Keratinocyte (primary cell): ENCODE measurements at regions not wholly inside any gene's neighbourhood (a gene's known extent, or its start where the extent isn't known, plus 50 kb on each side); places are given as distances from the start of the nearest gene placed in this dataset.

ENCODE experiments used
- DNase-seq: peaks from one replicate; pipeline ENCODE4 v3.0.0-alpha.2; 2011; ENCODE audit warnings: low read depth, missing footprints, low spot score
- FAIRE-seq: peaks from 2 replicates; lab custom pipeline; 2011; peaks lifted over from hg19 to GRCh38; lab: Jason Lieb, UNC
- H2AFZ ChIP-seq: 2 replicates; pipeline ENCODE4 v1.6.0; 2012; ENCODE audit warnings: low read length, control low read depth, inconsistent platforms; ENCODE audit not compliant: control insufficient read depth
- H3K27ac ChIP-seq: 2 replicates; pipeline ENCODE4 v1.5.1; 2011; ENCODE audit warnings: low read length; ENCODE audit not compliant: control insufficient read depth, insufficient read depth
- H3K27me3 ChIP-seq: 3 replicates; pipeline ENCODE4 v1.6.0; 2011; ENCODE audit warnings: low read length; ENCODE audit not compliant: control insufficient read depth, insufficient read depth; ENCODE audit errors: extremely low read depth
- H3K36me3 ChIP-seq, 2 experiments: 2 replicates in 1 of 2; 3 replicates in 1 of 2; pipeline ENCODE4 v1.5.1; 2011; ENCODE audit warnings: low read length in 2 of 2, mild to moderate bottlenecking in 1 of 2; ENCODE audit not compliant: control insufficient read depth in 2 of 2, insufficient read depth in 2 of 2; ENCODE audit errors: extremely low read depth in 1 of 2
- H3K4me1 ChIP-seq: 3 replicates; pipeline ENCODE4 v1.5.1; 2011; ENCODE audit warnings: low read length; ENCODE audit not compliant: control insufficient read depth, insufficient read depth; ENCODE audit errors: extremely low read depth
- H3K4me2 ChIP-seq: 3 replicates; pipeline ENCODE4 v1.6.0; 2011; ENCODE audit warnings: low read depth, low read length; ENCODE audit not compliant: control insufficient read depth, insufficient read depth; ENCODE audit errors: extremely low read depth
- H3K4me3 ChIP-seq, 3 experiments: fragments of 200-600 bp in 1 of 3; sonication (generic) in 1 of 3; 2 replicates in 2 of 3; 3 replicates in 1 of 3; pipeline ENCODE4 v1.5.1; 2011 to 2016; ENCODE audit warnings: low read length in 3 of 3, mild to moderate bottlenecking in 3 of 3, control low read depth in 2 of 3, inconsistent platforms in 1 of 3, low read depth in 1 of 3, mixed read lengths in 1 of 3, mixed run types in 1 of 3, moderate library complexity in 1 of 3; ENCODE audit not compliant: control insufficient read depth in 2 of 3, insufficient read depth in 2 of 3; ENCODE audit errors: extremely low read depth in 1 of 3
- H3K79me2 ChIP-seq: 2 replicates; pipeline ENCODE4 v1.6.0; 2012; ENCODE audit warnings: low read length; ENCODE audit not compliant: control insufficient read depth, insufficient read depth
- H3K9ac ChIP-seq: 3 replicates; pipeline ENCODE4 v1.6.0; 2011; ENCODE audit warnings: low read length; ENCODE audit not compliant: control insufficient read depth, insufficient read depth; ENCODE audit errors: extremely low read depth
- H3K9me1 ChIP-seq: 3 replicates; pipeline ENCODE4 v1.6.0; 2011; ENCODE audit warnings: low read length; ENCODE audit not compliant: control insufficient read depth, insufficient read depth; ENCODE audit errors: extremely low read depth
- H3K9me3 ChIP-seq: 2 replicates; pipeline ENCODE4 v1.5.1; 2012; ENCODE audit warnings: low read depth, low read length; ENCODE audit not compliant: control insufficient read depth
- H4K20me1 ChIP-seq: 3 replicates; pipeline ENCODE4 v1.6.0; 2011; ENCODE audit warnings: low read length; ENCODE audit not compliant: control insufficient read depth, insufficient read depth; ENCODE audit errors: extremely low read depth
- EZH2 ChIP-seq: IDR thresholded peaks from one replicate; pipeline ENCODE4 v1.6.1; 2012; ENCODE audit warnings: inconsistent platforms, mild to moderate bottlenecking, low read length, moderate library complexity
- dilution Hi-C: fragments of 300-500 bp; cut with MboI; formaldehyde crosslinking; loops from one replicate; pipeline ENCODE4 v1.7.0; 2020; ENCODE audit warnings: low sequenced_read_pairs; ENCODE audit not compliant: extremely low pct_ligation_motif_present
- TF ChIP-seq, protein P1 (sequence below), 3 experiments: IDR thresholded peaks in 1 of 3; conservative IDR thresholded peaks in 1 of 3; optimal IDR thresholded peaks in 1 of 3; 2 replicates in 2 of 3; 3 replicates in 1 of 3; pipeline versions ENCODE3 to v1.5.1; 2011; ENCODE audit warnings: low read length in 3 of 3, mild to moderate bottlenecking in 3 of 3, moderate library complexity in 2 of 3, control low read depth in 1 of 3, inconsistent platforms in 1 of 3; ENCODE audit not compliant: insufficient read depth in 2 of 3; ENCODE audit errors: extremely low read depth in 1 of 3

DNA sequence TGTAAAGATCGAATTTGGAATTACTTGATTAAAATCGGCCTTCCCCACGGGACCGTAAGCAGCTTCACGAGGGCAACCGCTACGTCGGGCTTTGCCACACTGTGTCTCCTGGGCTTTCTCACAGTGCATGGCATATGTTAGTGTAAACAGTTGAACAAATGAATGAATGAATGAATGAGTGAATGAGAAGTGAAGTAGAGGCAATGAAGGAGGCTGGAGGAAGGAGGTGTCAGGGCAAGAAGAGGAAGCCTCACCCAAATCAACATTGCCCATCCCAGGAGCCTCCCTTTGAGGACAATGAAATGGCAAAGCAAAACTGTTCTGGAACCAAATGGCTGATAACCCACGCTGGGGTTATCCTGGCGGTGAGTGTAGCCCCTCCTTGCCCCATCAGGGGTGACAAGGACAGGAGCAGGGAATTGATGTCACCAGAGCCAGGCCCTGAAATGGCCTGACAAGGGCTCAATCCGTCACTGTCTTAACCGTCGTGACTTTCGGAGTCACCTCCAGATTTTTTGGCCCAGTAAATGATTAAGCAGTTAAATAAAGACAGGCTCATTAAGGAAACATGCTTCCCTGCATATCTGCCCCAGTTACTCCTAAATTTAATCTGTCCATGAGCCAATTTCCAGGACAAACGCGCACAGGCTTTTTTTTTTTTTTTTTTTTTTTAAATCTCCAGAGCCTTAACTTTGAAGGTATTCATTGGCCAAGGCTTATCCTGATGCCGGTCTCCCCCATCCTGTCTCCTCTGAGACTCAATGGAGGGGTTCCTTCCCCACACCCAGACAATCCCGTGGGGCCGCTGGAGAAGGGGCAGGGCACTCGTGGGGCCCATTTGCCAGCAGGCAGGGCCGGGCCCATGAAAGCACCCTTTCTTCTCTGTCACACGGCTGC is 88.4 kb upstream of the BOD1 start:
- no peak overlapping the region for H2AFZ ChIP-seq
- no peak overlapping the region for H3K4me2 ChIP-seq
- no peak overlapping the region for H3K9ac ChIP-seq
- H3K4me3 ChIP-seq: no peak overlapping the region
- TF ChIP-seq, protein P1, sequence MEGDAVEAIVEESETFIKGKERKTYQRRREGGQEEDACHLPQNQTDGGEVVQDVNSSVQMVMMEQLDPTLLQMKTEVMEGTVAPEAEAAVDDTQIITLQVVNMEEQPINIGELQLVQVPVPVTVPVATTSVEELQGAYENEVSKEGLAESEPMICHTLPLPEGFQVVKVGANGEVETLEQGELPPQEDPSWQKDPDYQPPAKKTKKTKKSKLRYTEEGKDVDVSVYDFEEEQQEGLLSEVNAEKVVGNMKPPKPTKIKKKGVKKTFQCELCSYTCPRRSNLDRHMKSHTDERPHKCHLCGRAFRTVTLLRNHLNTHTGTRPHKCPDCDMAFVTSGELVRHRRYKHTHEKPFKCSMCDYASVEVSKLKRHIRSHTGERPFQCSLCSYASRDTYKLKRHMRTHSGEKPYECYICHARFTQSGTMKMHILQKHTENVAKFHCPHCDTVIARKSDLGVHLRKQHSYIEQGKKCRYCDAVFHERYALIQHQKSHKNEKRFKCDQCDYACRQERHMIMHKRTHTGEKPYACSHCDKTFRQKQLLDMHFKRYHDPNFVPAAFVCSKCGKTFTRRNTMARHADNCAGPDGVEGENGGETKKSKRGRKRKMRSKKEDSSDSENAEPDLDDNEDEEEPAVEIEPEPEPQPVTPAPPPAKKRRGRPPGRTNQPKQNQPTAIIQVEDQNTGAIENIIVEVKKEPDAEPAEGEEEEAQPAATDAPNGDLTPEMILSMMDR (optimal IDR thresholded peaks at IDR 0.05 in 1 of 3, IDR thresholded peaks at IDR 0.05 in 1 of 3, conservative IDR thresholded peaks at IDR 0.05 in 1 of 3; ENCODE audit: extremely low read depth in 1 of 3, insufficient read depth in 2 of 3, low read length in 3 of 3): no peak
- TF ChIP-seq EZH2: no peak
- no peaks in the 10 kb centered on the region for H3K9me3 ChIP-seq
- no peaks in the 10 kb centered on the region for H4K20me1 ChIP-seq
- dilution Hi-C loops: no loop called here
- no peak for DNase-seq
- FAIRE-seq: no peak
- H3K27me3 ChIP-seq: no peaks in the 10 kb centered on the region
- no peaks in the 10 kb centered on the region for H3K4me1 ChIP-seq
- H3K79me2 ChIP-seq: no peaks in the 10 kb centered on the region
- H3K27ac ChIP-seq: no peak overlapping the region
- no peaks in the 10 kb centered on the region for H3K36me3 ChIP-seq
- no peaks in the 10 kb centered on the region for H3K9me1 ChIP-seq

DNA sequence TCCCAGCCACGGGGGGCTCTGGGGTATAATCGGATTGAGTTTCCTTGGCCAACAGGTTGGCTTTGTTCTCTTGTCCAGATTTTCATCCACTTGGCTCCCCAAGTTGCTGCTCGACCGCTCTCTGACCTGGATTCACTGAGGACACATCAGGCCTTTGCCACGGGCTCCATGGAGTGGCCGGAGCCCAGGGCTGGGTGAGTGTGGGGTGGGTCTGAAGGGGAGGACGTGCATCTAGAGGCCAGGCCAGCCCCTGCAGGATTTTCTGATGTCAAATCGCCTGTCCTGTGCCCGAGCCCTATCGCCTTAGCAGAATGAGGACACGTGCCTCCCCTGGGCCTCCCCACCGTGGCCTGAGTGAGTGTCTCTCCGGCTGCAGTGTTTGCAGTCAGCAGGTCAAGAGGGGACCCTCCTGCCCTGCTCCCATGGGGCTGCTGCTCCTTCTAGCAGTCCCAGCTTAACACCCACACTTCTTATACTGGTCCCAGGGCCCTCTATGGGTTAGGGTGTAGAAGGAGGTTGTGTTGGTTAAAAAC is 89.1 kb upstream of the BOD1 start:
- Histone ChIP-seq H3K4me2 (no peak overlapping the region), H4K20me1 (no peaks in the 10 kb centered on the region), H3K9me1 (no peaks in the 10 kb centered on the region), H3K27me3 (no peaks in the 10 kb centered on the region), H3K9me3 (no peaks in the 10 kb centered on the region), H3K4me1 (no peaks in the 10 kb centered on the region), H3K36me3 (no peaks in the 10 kb centered on the region), H2AFZ (no peak overlapping the region), H3K27ac (no peak overlapping the region), H3K9ac (no peak overlapping the region), H3K4me3 (no peak overlapping the region), H3K79me2 (no peaks in the 10 kb centered on the region)
- dilution Hi-C loops: no loop called here
- FAIRE-seq (no peak), DNase-seq (no peak)
- no peak for TF ChIP-seq EZH2
- TF ChIP-seq, protein P1 (optimal IDR thresholded peaks at IDR 0.05 in 1 of 3, IDR thresholded peaks at IDR 0.05 in 1 of 3, conservative IDR thresholded peaks at IDR 0.05 in 1 of 3; ENCODE audit: extremely low read depth in 1 of 3, insufficient read depth in 2 of 3, low read length in 3 of 3): no peak
